H1 (cell line): ENCODE measurements at regions not wholly inside any gene's neighbourhood (a gene's known extent, or its start where the extent isn't known, plus 50 kb on each side); places are given as distances from the start of the nearest gene placed in this dataset.

ENCODE experiments used
- CTCF ChIA-PET: fragments of 300-600 bp; sonication (Branson Sonifier 250); formaldehyde crosslinking; loops from one replicate; lab custom pipeline; 2021; ENCODE audit not compliant: partially characterized antibody; lab: Charles Lee
- POLR2A ChIA-PET: fragments of 300-600 bp; sonication (Branson Sonifier 250); formaldehyde crosslinking; loops from one replicate; lab custom pipeline; 2021; ENCODE audit warnings: inconsistent platforms; ENCODE audit not compliant: partially characterized antibody; lab: Charles Lee
- DNase-seq, 2 experiments: peaks; one replicate each; pipeline versions ENCODE4 v3.0.0 to v3.0.0-alpha.2; 2010 to 2022; ENCODE audit warnings: low spot score in 2 of 2, low read depth in 1 of 2, mixed read lengths in 1 of 2
- FAIRE-seq: peaks from 2 replicates; lab custom pipeline; 2011; peaks lifted over from hg19 to GRCh38; lab: Jason Lieb, UNC
- H2AFZ ChIP-seq: 2 replicates; pipeline ENCODE4 v1.8.1; 2012; ENCODE audit warnings: low read length, inconsistent platforms
- H2AK5ac ChIP-seq: 2 replicates; pipeline ENCODE4 v1.6.1; 2013; ENCODE audit warnings: low read depth, low read length
- H2BK120ac ChIP-seq: replicated peaks from 2 replicates; pipeline ENCODE3; 2013; ENCODE audit warnings: low read depth, low read length, inconsistent platforms
- H2BK12ac ChIP-seq: 2 replicates; pipeline ENCODE4 v1.6.1; 2013; ENCODE audit warnings: low read depth, low read length
- H2BK15ac ChIP-seq: 2 replicates; pipeline ENCODE4 v1.6.1; 2013; ENCODE audit warnings: low read length
- H2BK20ac ChIP-seq: 2 replicates; pipeline ENCODE4 v1.6.1; 2013; ENCODE audit warnings: low read length
- H2BK5ac ChIP-seq: 2 replicates; pipeline ENCODE4 v1.6.1; 2013; ENCODE audit warnings: low read depth, low read length
- H3K14ac ChIP-seq: 2 replicates; pipeline ENCODE4 v1.6.1; 2013; ENCODE audit warnings: inconsistent platforms; ENCODE audit not compliant: insufficient read length
- H3K18ac ChIP-seq: 2 replicates; pipeline ENCODE4 v1.6.1; 2013; ENCODE audit warnings: low read length; ENCODE audit errors: extremely low read depth
- H3K23ac ChIP-seq: 2 replicates; pipeline ENCODE4 v1.6.1; 2013; ENCODE audit warnings: inconsistent platforms; ENCODE audit not compliant: insufficient read length
- H3K23me2 ChIP-seq: 2 replicates; pipeline ENCODE4 v1.6.1; 2013; ENCODE audit warnings: low read depth, low read length
- H3K27ac ChIP-seq: 2 replicates; pipeline ENCODE4 v1.6.1; 2011; ENCODE audit warnings: low read depth, low read length, inconsistent platforms
- H3K27me3 ChIP-seq, 4 experiments: replicated peaks in 1 of 4; 1 replicate in 1 of 4; 2 replicates in 3 of 4; pipeline versions ENCODE4 v1.6.1 to v1.8.1; 2011 to 2013; ENCODE audit warnings: low read length in 3 of 4, mild to moderate bottlenecking in 3 of 4, inconsistent platforms in 2 of 4, mixed read lengths in 2 of 4, moderate library complexity in 1 of 4; ENCODE audit not compliant: control insufficient read depth in 3 of 4, insufficient read depth in 3 of 4; ENCODE audit errors: extremely low read depth in 1 of 4
- H3K36me3 ChIP-seq, 4 experiments: 2 replicates each; pipeline versions ENCODE4 v1.6.1 to v1.8.1; 2011 to 2013; ENCODE audit warnings: mild to moderate bottlenecking in 4 of 4, low read length in 3 of 4, moderate library complexity in 2 of 4, control low read depth in 1 of 4, inconsistent platforms in 1 of 4; ENCODE audit not compliant: insufficient read depth in 4 of 4, control insufficient read depth in 2 of 4
- H3K4ac ChIP-seq: replicated peaks from 2 replicates; pipeline ENCODE3; 2013; ENCODE audit warnings: low read length, low read depth, mixed read lengths, inconsistent platforms; ENCODE audit not compliant: insufficient read length
- H3K4me1 ChIP-seq, 4 experiments: replicated peaks in 1 of 4; 1 replicate in 1 of 4; 2 replicates in 3 of 4; pipeline versions ENCODE4 v1.6.1 to v1.8.1; 2011 to 2013; ENCODE audit warnings: low read length in 3 of 4, inconsistent platforms in 2 of 4, mixed read lengths in 1 of 4; ENCODE audit not compliant: insufficient read depth in 4 of 4, control insufficient read depth in 3 of 4
- H3K4me2 ChIP-seq, 2 experiments: 2 replicates each; pipeline versions ENCODE4 v1.6.1 to v1.8.1; 2011 to 2013; ENCODE audit warnings: low read depth in 2 of 2, low read length in 2 of 2, control low read depth in 1 of 2, inconsistent platforms in 1 of 2, mild to moderate bottlenecking in 1 of 2; ENCODE audit not compliant: insufficient read depth in 1 of 2
- H3K4me3 ChIP-seq, 4 experiments: fragments of 200-600, 300-600 bp in 1 of 4; sonication (generic), shearing (Covaris generic), sonication (Bioruptor Twin) in 1 of 4; 2 replicates each; pipeline versions ENCODE4 v1.5.1 to v1.8.1; 2011 to 2016; ENCODE audit warnings: low read length in 4 of 4, low read depth in 3 of 4, control low read depth in 2 of 4, inconsistent platforms in 2 of 4, mild to moderate bottlenecking in 2 of 4, mixed read lengths in 1 of 4, moderate library complexity in 1 of 4; ENCODE audit not compliant: insufficient read depth in 2 of 4; ENCODE audit errors: extremely low read depth in 1 of 4
- H3K56ac ChIP-seq: replicated peaks from 2 replicates; pipeline ENCODE3; 2013; ENCODE audit warnings: low read depth, mild to moderate bottlenecking, mixed read lengths, low read length, inconsistent platforms; ENCODE audit not compliant: insufficient read length
- H3K79me1 ChIP-seq: 2 replicates; pipeline ENCODE4 v1.6.1; 2013; ENCODE audit warnings: low read depth, low read length, control low read depth
- H3K79me2 ChIP-seq, 2 experiments: 2 replicates each; pipeline versions ENCODE4 v1.6.1 to v1.8.1; 2012 to 2013; ENCODE audit warnings: low read length in 2 of 2, mild to moderate bottlenecking in 2 of 2, inconsistent platforms in 1 of 2; ENCODE audit not compliant: insufficient read depth in 2 of 2, control insufficient read depth in 1 of 2
- H3K9ac ChIP-seq, 4 experiments: replicated peaks in 1 of 4; 1 replicate in 1 of 4; 2 replicates in 3 of 4; pipeline versions ENCODE4 v1.6.1 to v1.8.1; 2011 to 2013; ENCODE audit warnings: low read depth in 3 of 4, low read length in 3 of 4, control low read depth in 2 of 4, mild to moderate bottlenecking in 2 of 4, moderate library complexity in 2 of 4, inconsistent platforms in 1 of 4; ENCODE audit errors: extremely low read depth in 1 of 4
- H3K9me3 ChIP-seq, 2 experiments: 2 replicates each; pipeline versions ENCODE4 v1.6.1 to v1.8.1; 2012 to 2013; ENCODE audit warnings: mild to moderate bottlenecking in 2 of 2, moderate library complexity in 2 of 2, control low read depth in 1 of 2, inconsistent platforms in 1 of 2, low read depth in 1 of 2, low read length in 1 of 2, mixed read lengths in 1 of 2; ENCODE audit not compliant: insufficient read depth in 2 of 2
- H4K20me1 ChIP-seq, 2 experiments: replicated peaks in 1 of 2; 2 replicates each; pipeline versions ENCODE3 to v1.8.1; 2011 to 2013; ENCODE audit warnings: inconsistent platforms in 2 of 2, low read length in 2 of 2, mild to moderate bottlenecking in 1 of 2; ENCODE audit not compliant: insufficient read depth in 2 of 2, control insufficient read depth in 1 of 2
- H4K5ac ChIP-seq: 2 replicates; pipeline ENCODE4 v1.6.1; 2013; ENCODE audit warnings: low read length, low read depth, mixed read lengths, inconsistent platforms; ENCODE audit not compliant: insufficient read length
- H4K8ac ChIP-seq: 2 replicates; pipeline ENCODE4 v1.8.0; 2013; ENCODE audit warnings: mild to moderate bottlenecking, moderate library complexity, low read length, inconsistent platforms; ENCODE audit not compliant: insufficient read depth; ENCODE audit errors: extremely low read depth
- H4K91ac ChIP-seq: replicated peaks from 2 replicates; pipeline ENCODE3; 2013; ENCODE audit warnings: low read length, mixed read lengths, inconsistent platforms; ENCODE audit not compliant: insufficient read length
- BACH1 ChIP-seq: IDR thresholded peaks from 2 replicates; pipeline ENCODE4 v1.6.1; 2012; ENCODE audit warnings: low read length, improper control_type of control experiment
- CHD2 ChIP-seq: IDR thresholded peaks from 2 replicates; pipeline ENCODE4 v1.6.1; 2012; ENCODE audit warnings: low read length, improper control_type of control experiment
- CTBP2 ChIP-seq: IDR thresholded peaks from 2 replicates; pipeline ENCODE4 v1.7.0; 2011; ENCODE audit warnings: borderline replicate concordance, mild to moderate bottlenecking, moderate library complexity, mixed read lengths, low read length; ENCODE audit not compliant: insufficient read depth, insufficient read length
- EZH2 ChIP-seq: fragments of 200-600 bp; sonication (generic); IDR thresholded peaks from 2 replicates; pipeline ENCODE4 v1.7.1; 2012; ENCODE audit warnings: low read depth, mild to moderate bottlenecking, moderate library complexity, low read length, inconsistent platforms; ENCODE audit not compliant: severe bottlenecking
- JUN ChIP-seq: IDR thresholded peaks from 2 replicates; pipeline ENCODE4 v1.6.1; 2011; ENCODE audit warnings: low read depth, mild to moderate bottlenecking, improper control_type of control experiment, low read length
- RNF2 ChIP-seq: fragments of 200-900, 300-1000 bp; sonication (generic); IDR thresholded peaks from 2 replicates; pipeline ENCODE4 v1.7.1; 2016; ENCODE audit warnings: borderline replicate concordance, low read depth, mild to moderate bottlenecking, antibody characterized with exemption, low read length; ENCODE audit not compliant: poor library complexity, severe bottlenecking; ENCODE audit errors: missing control alignments
- SAP30 ChIP-seq: fragments of 300-600 bp; sonication (generic); IDR thresholded peaks from 2 replicates; pipeline ENCODE4 v1.7.1; 2012; ENCODE audit warnings: low read length, moderate library complexity, mild to moderate bottlenecking, inconsistent platforms; ENCODE audit not compliant: insufficient read depth, insufficient replicate concordance
- WGBS, 2 experiments: shearing (Covaris generic) in 1 of 2; methylation state at CpG; one replicate each; pipeline versions ENCODE4 v1.1.6 to v1.1.7; 2013 to 2015; ENCODE audit warnings: low lambda C conversion rate in 2 of 2, mixed read lengths in 2 of 2, inconsistent platforms in 1 of 2, low coverage in 1 of 2, missing lambda C conversion rate in 1 of 2; ENCODE audit not compliant: insufficient replicate concordance in 2 of 2, insufficient coverage in 1 of 2, insufficient read length in 1 of 2; ENCODE audit errors: extremely low coverage in 1 of 2, missing lambda C conversion rate in 1 of 2; 5-methylcytosine and 5-hydroxymethylcytosine counted together

DNA sequence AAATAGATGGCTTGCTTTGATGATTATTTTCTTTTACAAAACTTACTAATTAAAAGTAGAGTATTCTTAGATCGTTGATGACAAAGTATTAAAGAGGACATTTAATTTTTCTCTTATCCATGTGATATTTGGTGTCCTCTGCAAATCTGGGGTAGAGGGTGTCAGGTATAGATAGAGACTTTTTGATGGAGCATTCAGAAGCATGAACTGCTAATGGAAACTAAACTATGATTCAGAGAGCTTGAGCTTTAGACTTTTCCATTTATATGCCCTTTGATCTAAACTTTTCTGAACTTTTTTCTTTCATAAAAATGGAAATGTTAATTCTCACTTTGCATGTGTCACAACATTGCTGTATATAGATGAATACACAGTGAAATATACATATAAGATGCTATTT lies 619.7 kb downstream of the PLCL1 start:
- H3K27ac ChIP-seq: no peak overlapping the region
- no peak overlapping the region for H3K4me3 ChIP-seq
- TF ChIP-seq BACH1 (no peak), CTBP2 (no peak), RNF2 (no peak), CHD2 (no peak), SAP30 (no peak), JUN (no peak), EZH2 (no peak)
- no peaks in the 10 kb centered on the region for H3K23me2 ChIP-seq
- no peak overlapping the region for H2AFZ ChIP-seq
- no peak overlapping the region for H3K9ac ChIP-seq
- H4K5ac ChIP-seq: no peak overlapping the region
- no peaks in the 10 kb centered on the region for H3K79me2 ChIP-seq
- H2BK120ac ChIP-seq: no peak overlapping the region
- no peak for DNase-seq
- H3K4me2 ChIP-seq: no peak overlapping the region
- H2BK12ac ChIP-seq: no peak overlapping the region
- no peak overlapping the region for H2AK5ac ChIP-seq
- no peak overlapping the region for H3K56ac ChIP-seq
- no peak overlapping the region for H2BK15ac ChIP-seq
- no peak overlapping the region for H3K23ac ChIP-seq
- H3K4ac ChIP-seq: no peak overlapping the region
- no peak overlapping the region for H4K8ac ChIP-seq
- H3K14ac ChIP-seq: no peak overlapping the region
- H4K20me1 ChIP-seq: no peaks in the 10 kb centered on the region
- 91% methylated on average over 1 of the region's 1 CpG; no CpG with 5 or more reads in 1 of the 2 experiments for WGBS, 2 experiments
- no peaks in the 10 kb centered on the region for H3K9me3 ChIP-seq
- H3K79me1 ChIP-seq: no peaks in the 10 kb centered on the region
- H2BK20ac ChIP-seq: no peak overlapping the region
- no peaks in the 10 kb centered on the region for H3K4me1 ChIP-seq
- no peak for FAIRE-seq
- POLR2A ChIA-PET: no interaction called here
- no peaks in the 10 kb centered on the region for H3K36me3 ChIP-seq
- CTCF ChIA-PET: no interaction called here
- no peaks in the 10 kb centered on the region for H3K27me3 ChIP-seq
- no peak overlapping the region for H4K91ac ChIP-seq
- no peak overlapping the region for H2BK5ac ChIP-seq
- H3K18ac ChIP-seq: no peak overlapping the region
